ENCODE measurements at regions not wholly inside any gene's neighbourhood (a gene's known extent, or its start where the extent isn't known, plus 50 kb on each side); places are given as distances from the start of the nearest gene placed in this dataset.
"Not testable (repeated sequence)": the region's sequence is repeated elsewhere in the genome, so short reads cannot be mapped to it uniquely, and the experiment has no call there.

- no peak for DNase-seq
These were observed 220.6 kb downstream of the DHX15 start for GRCh38 chr4:24363751-24364150.

- no peak for DNase-seq
These were observed 232.2 kb downstream of the DHX15 start for GRCh38 chr4:24352112-24352511.

DNA sequence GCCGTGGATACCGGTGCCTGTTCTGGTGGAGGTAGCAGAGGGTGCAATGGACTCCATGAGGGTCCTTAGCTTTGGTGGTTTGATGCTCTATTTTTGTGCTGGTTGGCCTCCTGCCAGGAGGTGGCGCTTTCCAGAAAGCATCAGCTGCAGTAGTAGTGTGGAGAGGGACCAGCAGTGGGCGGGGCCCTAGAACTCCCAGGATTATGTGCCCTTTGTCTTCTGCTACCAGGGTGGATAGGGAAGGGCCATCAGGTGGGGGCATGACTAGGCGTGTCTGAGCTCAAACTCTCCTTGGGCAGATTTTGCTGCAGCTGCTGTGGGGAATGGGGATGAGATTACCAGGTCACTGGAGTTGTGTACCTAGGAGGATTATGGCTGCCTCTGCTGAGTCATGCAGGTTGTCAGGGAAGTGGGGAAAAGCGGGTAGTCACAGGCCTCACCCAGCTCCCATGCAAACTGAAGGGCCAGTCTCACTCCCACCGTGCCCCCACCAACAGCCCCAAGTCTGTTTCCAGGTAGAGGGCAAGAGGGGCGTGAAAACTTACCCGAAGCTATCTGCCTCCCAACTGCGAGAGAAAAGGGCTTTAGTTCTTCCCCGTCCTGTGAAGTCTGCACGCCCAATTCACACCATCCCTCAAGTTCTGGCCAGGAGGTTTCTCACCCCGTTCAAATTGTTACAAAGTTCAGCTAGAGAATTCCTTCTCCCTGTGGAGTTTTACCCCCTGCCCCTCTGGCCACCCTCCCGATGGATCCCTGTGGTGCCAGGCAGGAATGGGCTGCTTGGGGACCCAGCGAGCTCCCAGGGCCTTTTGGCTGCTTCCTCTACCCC is 235.0 kb downstream of the DHX15 start:
- not testable (repeated sequence) for DNase-seq

DNA sequence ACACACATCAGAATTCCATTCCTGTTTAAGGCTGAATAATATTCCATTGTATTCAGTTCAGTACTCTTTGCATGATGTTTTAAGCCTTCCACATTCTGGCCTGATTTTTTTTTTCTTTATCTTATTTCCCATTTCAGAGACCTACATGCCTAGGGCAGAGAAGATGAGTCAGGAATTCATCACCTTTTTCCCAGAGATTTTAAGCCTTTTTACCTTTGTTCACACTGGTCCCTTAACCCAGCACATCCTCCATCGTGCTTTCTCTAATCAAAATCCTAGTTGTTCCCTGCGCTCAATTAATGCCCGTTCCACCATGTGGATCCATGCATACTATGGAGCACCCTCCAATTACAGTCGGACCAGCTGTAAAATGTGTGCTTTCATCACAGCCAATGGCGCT is 245.1 kb downstream of the DHX15 start:
- DNase-seq, result no peak

- DNase-seq, result no peak
These were observed 246.7 kb downstream of the DHX15 start for GRCh38 chr4:24337451-24338190.

DNA sequence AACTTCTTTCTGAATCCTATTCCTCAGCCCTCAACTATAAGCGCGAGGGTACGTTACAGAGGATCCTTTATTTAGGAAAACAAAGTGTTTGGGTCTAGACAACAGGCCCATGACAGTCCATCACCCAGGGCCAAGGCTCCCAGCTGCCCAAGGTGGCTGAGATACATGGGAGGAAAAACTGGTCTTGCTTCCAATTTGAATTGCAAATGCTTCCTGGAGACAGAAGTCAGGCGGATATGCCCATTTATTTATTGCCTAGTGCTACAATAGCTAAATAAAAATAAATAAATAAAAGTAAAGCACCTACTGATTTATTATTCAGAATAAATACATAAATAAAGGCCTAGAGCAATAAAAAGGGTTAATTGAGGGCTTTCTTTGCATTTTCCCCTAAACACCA is 248.7 kb downstream of the DHX15 start:
- no peak for DNase-seq

GRCh38 chr4:24334906-24335305 is 249.4 kb downstream of the DHX15 start:
- no peak for DNase-seq

DNA sequence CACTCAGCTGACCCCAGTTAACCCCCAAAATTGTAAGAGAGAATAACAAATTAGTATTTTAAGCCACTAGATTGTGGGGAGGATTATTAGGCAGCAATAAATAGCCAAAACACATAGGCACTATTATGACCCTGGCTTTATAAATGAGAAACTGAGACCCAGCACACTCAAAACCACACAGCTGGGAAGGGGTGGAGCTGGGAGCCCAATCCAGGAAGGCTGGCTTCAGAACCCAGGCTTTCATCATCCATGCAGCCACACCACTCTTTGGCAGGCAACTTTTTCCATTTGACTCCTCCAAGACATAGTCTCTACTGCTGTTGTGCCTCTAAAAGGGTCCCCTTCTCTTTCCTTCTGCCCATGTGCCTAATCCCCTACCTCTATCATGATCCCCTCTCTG is 253.8 kb downstream of the DHX15 start:
- DNase-seq, result no peak

DNA sequence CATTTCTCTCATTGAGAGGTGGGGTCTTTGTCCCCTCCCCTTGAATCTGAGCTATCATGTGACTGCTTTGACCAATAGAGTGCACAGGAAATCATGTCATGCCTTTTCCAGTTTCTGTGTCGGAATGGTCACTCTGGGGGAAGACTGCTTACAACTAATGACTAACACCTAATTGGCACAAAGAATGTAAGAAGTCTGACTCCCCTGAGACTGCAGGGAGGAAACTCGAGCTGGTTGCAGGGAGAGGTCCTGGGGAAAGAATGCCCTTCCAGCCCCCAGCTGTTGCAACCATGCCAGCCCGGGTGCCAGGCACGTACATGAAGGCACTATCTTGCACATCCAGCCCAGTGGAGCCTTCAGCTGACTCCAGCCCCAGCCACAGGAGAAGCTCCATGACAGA is 254.2 kb downstream of the DHX15 start:
- DNase-seq, result no peak

DNA sequence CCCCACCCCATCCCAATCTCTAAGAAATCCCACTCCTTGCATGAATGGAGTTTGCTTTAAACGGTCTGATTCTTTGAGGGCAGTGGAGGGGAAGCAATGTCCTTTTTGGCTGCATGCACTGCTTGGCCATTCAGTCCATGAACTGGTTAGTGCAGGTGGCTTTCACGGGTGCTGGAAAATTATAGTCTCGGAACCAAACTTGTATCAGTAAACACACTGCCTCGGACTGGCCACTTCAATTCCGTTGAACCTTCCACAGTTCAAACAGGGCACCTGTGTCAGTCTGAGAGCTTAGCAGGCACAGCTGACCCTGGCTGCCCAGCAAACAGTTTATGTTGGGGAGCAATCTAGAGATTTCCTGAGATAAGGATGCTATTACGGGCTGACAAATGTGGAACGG is 255.6 kb downstream of the DHX15 start:
- no peak for DNase-seq

DNA sequence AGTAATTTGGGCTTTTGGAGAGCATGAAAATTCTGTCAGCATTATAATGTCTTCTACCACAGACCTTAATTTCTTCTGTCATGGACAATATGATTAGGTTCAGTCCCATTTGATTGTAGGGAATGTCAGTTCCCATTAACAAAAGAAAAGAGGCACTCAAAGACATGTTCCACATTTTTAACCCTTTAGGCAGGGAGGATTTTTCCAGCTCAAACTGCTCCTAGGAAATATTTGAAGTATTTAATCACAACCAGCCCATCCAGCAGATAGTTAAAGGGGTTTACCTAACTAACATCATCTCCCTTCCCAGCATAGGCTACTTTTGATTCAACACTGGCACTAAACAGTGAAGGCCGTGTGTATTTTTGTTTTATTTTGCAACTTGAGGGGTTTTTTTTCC is 256.0 kb downstream of the DHX15 start:
- DNase-seq, result no peak

GRCh38 chr4:24322995-24323394 is 261.4 kb downstream of the DHX15 start:
- DNase-seq, result no peak

GRCh38 chr4:24322511-24322910 is 261.8 kb downstream of the DHX15 start:
- no peak for DNase-seq

GRCh38 chr4:24321616-24322015 is 262.7 kb downstream of the DHX15 start:
- no peak for DNase-seq

DNA sequence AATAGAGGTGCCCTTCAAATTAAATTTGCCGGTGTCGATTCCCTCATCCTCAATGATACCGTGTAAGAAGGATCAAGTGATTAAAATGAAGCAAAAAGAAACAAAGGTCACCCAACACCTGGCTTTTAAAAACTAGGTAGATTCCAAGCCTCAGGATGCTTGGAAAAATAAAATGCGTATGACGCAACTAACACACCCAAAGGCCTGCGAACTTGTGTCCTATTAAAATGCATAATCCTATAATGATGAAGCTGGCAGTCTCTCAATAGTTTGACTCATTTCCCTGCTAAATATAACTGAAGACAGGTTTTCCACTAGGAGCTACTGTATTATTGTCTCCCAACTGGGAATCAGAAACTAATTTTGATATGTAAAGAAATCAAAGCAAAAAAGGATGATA is 263.2 kb downstream of the DHX15 start:
- no peak for DNase-seq

DNA sequence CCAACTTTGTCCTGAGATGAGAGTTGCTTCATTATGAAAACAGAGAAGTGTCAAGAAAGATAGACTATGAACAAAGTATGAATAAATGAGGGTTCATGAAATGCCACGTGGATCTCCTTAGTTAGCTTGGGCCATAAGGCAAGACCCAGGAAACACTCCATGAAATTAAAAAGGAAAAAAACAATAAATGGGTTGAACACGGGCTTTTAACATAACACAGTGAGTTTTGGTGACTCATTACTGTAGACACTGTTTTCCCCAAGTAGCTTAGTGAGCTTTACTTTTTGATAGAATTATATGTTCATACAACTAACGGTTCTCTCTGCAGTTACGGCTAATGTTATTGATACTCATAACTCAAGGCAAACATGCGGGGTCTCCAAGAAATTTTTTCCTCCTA is 265.0 kb downstream of the DHX15 start:
- DNase-seq, result no peak

- no peak for DNase-seq
These were observed 269.3 kb downstream of the DHX15 start for GRCh38 chr4:24315056-24315455.

- no peak for DNase-seq
These were observed 272.0 kb downstream of the DHX15 start for GRCh38 chr4:24312261-24312913.

DNA sequence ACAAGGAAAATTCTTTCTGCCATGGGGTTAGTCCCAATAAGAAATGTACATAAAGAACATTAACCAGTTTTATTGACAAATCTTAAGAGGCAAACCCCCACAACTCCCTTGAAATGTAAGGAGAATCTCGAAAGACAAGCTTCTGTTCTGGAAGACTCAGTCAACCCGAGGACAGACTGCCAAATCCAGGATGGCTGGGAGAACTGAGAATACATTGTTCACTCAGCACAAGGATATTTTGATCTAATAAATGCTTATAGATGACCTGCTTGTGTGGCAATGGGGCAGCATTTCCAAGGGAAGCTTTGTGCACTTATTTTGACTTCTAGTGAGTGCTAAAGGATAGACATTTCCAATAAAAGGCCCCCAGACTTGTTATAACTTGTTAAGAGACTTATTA is 280.4 kb downstream of the DHX15 start:
- no peak for DNase-seq

DNA sequence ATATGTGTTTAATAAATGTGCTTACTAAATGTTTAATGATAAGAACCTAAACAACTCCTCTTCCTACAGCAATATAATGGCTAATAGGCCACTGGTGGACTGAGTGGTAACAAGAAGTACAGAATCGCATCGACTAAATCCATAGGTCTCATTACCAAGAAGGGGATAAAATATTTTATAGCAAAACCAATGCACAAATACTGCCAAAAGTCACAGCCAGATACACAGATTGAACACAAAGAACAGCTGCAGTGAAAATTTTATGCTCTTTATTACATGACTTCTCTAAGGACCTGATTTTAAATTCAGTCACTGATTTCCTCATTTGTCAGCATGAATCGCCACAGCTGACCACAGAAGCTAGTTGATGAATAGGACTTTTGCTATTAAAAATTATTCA is 285.4 kb downstream of the DHX15 start:
- DNase-seq, result no peak

DNA sequence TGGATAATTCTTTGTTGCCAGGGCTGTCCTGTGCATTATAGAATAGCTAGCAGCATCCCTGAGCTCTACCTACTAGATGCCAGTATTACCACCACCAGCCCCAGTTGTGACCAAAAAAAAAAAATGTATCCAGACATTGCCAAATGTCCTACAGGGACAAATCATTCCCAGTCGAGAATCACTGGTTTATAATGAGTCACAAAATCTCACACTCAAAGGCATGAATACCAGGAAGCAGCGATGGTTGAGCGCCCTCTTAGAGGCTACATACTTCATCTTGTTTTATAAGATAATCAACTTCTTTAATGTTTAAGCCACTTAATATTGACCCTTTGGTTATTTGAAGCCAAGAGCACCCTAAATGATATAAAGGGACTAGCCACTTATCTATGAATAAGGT is 297.3 kb downstream of the DHX15 start:
- no peak for DNase-seq

DNA sequence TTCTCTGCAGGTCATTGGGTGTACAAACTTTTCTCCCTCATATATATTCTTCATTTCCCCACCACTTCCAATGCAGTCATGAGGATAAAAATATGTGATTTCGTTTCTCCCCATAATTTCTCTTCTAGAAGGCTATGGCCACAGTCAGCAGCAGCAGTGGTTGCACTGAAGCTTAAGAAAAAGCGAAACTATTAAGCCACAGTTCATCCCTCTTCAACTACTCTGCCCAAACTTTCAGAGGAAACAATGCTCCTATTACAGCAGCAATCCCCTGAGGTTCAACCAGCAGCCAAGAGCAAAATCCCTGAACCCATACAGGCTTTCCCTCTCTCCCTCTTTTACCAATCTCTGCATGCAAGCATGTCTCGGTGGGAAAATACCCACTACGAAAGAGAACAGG is 298.6 kb downstream of the DHX15 start:
- no peak for DNase-seq

GRCh38 chr4:24282446-24282845 is 301.9 kb downstream of the DHX15 start:
- no peak for DNase-seq

DNA sequence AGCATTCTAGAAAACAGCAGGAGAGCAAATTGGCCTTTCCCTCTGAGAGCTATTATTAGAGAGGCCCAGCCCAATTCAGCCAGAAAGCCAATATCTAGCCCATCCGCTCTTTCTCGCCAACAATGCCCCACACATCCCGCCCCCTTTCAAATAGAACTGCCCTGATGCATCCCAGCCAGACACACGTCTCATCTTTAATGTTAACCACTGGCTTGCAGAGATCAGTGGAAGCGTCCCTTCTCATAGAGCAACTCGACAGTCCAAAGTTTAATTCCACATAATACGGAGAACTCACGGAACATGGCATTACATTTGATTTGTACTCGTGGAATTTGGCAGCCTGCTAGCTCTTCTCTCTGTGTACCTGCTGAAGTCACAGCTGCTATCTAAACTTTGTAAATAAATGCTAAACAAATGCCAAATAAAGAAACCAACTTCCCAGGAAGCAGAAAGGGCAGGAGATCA is 304.4 kb downstream of the DHX15 start:
- DNase-seq, result no peak
